ENCODE measurements at regions not wholly inside any gene's neighbourhood (a gene's known extent, or its start where the extent isn't known, plus 50 kb on each side); places are given as distances from the start of the nearest gene placed in this dataset.
"Not testable (repeated sequence)": the region's sequence is repeated elsewhere in the genome, so short reads cannot be mapped to it uniquely, and the experiment has no call there.

- H3K9me3 Mint-ChIP-seq = peaks cover 0 to 13% (median 3%) of the 10 kb centered on the region in 3 donors
- not testable (repeated sequence) for H3K4me1 Mint-ChIP-seq, H3K27ac Mint-ChIP-seq, H3K4me3 Mint-ChIP-seq, H3K36me3 Mint-ChIP-seq, H3K27me3 Mint-ChIP-seq
These were observed 585.9 kb upstream of the HS3ST5 start for GRCh38 chr6:114928731-114929130.

DNA sequence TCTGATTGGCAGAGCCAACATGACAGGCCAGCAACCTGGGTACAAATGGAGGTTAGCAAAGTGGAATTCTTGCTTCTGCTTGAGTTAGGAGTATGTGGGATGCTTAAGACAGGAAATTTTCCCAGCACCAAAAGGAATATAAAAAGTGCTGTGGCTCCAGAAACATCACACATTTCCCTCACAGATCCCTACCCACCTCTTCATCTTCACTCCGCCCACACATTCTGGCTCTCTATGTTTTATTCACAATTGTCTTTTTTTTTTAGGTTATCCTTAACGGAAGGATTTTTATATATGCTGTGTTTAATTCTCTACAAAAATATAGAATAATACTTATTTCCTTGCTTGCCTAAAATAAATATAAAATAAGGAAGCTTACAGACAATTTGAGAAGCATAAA, 563.3 kb upstream of the HS3ST5 start:
- H3K9me3 Mint-ChIP-seq = no peaks in the 10 kb centered on the region
- H3K4me1 Mint-ChIP-seq = no peaks in the 10 kb centered on the region
- H3K27ac Mint-ChIP-seq = no peak overlapping the region
- H3K36me3 Mint-ChIP-seq = no peaks in the 10 kb centered on the region
- H3K27me3 Mint-ChIP-seq = no peaks in the 10 kb centered on the region
- H3K4me3 Mint-ChIP-seq = no peak overlapping the region

GRCh38 chr6:114897536-114897935, 554.7 kb upstream of the HS3ST5 start:
- no peaks in the 10 kb centered on the region for H3K36me3 Mint-ChIP-seq
- H3K4me3 Mint-ChIP-seq = no peak overlapping the region
- H3K9me3 Mint-ChIP-seq = peaks cover 0 to 9% (median 3%) of the 10 kb centered on the region in 3 donors
- no peak overlapping the region for H3K27ac Mint-ChIP-seq
- no peaks in the 10 kb centered on the region for H3K4me1 Mint-ChIP-seq
- H3K27me3 Mint-ChIP-seq = no peaks in the 10 kb centered on the region

GRCh38 chr6:114892211-114892610, 549.4 kb upstream of the HS3ST5 start:
- Mint-ChIP-seq H3K4me1 (no peaks in the 10 kb centered on the region), H3K27me3 (no peaks in the 10 kb centered on the region), H3K4me3 (no peak overlapping the region), H3K9me3 (peaks cover 0 to 2% (median 0%) of the 10 kb centered on the region in 3 donors), H3K27ac (no peak overlapping the region), H3K36me3 (no peaks in the 10 kb centered on the region)

DNA sequence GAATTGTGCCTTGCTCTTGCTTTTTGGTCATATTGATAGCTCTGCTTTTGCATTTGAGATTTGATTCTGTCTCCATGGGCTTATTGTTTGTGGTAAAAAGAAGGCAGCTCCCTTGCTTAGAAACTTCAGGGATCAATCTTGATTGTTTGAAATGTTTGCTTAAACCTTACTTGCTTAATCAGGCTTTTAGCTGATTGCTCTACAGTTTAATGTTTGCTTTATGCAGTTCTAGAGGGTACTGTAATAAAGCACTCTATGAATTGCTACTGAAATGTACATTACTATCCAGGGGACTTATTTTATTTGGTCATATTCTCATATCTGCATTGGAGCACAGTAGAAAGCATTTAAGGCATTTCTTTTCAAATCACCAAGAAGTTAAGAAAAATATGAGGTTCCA, 545.4 kb upstream of the HS3ST5 start:
- Mint-ChIP-seq H3K4me1 (no peaks in the 10 kb centered on the region), H3K27ac (no peak overlapping the region), H3K4me3 (no peak overlapping the region), H3K9me3 (no peaks in the 10 kb centered on the region), H3K36me3 (no peaks in the 10 kb centered on the region), H3K27me3 (no peaks in the 10 kb centered on the region)

DNA sequence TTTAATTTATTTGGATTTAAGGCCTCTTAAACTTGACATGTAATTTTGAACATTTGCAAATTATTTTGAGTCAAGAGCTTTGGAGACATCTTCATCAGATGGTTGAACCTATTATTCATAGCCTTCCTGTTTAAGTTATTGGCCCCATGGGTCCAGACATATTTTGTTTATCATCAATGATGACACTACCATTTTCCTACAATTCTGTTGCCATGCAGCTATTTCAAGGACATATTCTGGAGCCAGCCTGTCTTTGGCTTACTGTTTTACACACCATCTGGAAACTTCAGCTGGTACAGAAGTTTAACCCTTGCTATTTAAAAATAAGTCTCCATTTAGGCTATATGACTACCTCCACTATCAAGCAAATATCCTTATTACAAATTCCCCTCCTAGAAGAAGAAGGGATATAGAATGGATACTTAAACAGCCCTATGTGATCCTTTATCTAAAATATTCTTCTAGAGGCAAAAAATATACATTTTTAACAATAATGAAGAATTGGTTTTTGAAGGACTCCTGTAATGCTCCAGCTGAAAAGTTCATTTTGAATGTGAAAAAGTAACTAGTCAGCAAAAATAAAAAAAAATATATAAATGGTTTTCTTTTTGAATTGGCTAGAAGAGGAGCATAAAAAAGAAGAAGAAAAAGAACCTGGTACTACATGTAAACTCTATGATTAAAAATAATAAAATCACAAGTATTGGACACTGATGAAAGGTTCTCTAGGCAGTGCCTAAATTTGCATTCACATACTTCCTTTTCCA, 544.0 kb upstream of the HS3ST5 start:
- Mint-ChIP-seq H3K9me3 (no peaks in the 10 kb centered on the region), H3K27me3 (no peaks in the 10 kb centered on the region), H3K36me3 (no peaks in the 10 kb centered on the region), H3K4me3 (no peak overlapping the region), H3K4me1 (no peaks in the 10 kb centered on the region), H3K27ac (no peak overlapping the region)

- H3K9me3 Mint-ChIP-seq = no peaks in the 10 kb centered on the region
- no peaks in the 10 kb centered on the region for H3K27me3 Mint-ChIP-seq
- no peak overlapping the region for H3K27ac Mint-ChIP-seq
- H3K36me3 Mint-ChIP-seq = no peaks in the 10 kb centered on the region
- no peak overlapping the region for H3K4me3 Mint-ChIP-seq
- no peaks in the 10 kb centered on the region for H3K4me1 Mint-ChIP-seq
These were observed 536.9 kb upstream of the HS3ST5 start for GRCh38 chr6:114879693-114880092.

DNA sequence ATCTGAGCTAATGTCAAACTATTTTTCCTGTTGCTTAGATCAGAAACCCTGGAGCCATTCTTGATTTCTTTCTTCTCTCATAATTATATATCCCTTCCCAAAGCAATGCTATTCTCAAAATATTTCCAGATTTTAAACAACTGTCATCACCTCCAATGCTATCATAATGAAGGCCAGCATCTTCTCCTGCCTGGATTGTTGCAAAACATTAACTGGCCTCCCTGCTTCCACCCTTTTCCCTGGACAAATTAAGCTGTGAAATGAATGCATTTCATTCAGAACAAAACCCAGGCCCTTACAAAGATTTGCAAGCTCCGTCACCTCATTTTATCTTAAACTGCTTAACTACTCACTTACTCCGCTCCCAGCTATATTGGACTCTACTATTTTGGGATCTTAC, 535.3 kb upstream of the HS3ST5 start:
- no peak overlapping the region for H3K27ac Mint-ChIP-seq
- H3K9me3 Mint-ChIP-seq = peaks cover 0 to 2% (median 0%) of the 10 kb centered on the region in 3 donors
- H3K36me3 Mint-ChIP-seq = no peaks in the 10 kb centered on the region
- no peak overlapping the region for H3K4me3 Mint-ChIP-seq
- H3K4me1 Mint-ChIP-seq = no peaks in the 10 kb centered on the region
- no peaks in the 10 kb centered on the region for H3K27me3 Mint-ChIP-seq

DNA sequence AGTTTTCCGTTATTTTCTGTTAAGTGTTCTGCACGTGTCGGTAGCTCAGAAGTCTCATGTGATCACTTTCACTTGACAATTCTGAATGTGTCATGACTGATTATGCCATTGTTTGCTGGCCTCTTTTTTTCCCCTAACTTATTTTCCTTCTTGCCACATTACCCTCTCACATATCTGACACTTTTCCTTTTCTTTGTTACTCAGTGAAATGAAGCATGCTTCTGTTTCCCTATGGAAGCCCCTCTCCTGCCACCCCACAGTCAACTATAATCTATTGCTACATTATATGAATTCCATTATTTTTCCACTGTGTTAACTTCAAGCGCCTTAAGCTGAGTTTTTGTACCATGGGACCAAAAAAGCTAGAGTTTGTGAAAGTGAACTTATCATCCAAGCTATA, 531.6 kb upstream of the HS3ST5 start:
- peaks cover 0 to 4% (median 0%) of the 10 kb centered on the region in 3 donors for H3K9me3 Mint-ChIP-seq
- H3K36me3 Mint-ChIP-seq = no peaks in the 10 kb centered on the region
- H3K4me1 Mint-ChIP-seq = no peaks in the 10 kb centered on the region
- no peaks in the 10 kb centered on the region for H3K27me3 Mint-ChIP-seq
- no peak overlapping the region for H3K4me3 Mint-ChIP-seq
- H3K27ac Mint-ChIP-seq = no peak overlapping the region

DNA sequence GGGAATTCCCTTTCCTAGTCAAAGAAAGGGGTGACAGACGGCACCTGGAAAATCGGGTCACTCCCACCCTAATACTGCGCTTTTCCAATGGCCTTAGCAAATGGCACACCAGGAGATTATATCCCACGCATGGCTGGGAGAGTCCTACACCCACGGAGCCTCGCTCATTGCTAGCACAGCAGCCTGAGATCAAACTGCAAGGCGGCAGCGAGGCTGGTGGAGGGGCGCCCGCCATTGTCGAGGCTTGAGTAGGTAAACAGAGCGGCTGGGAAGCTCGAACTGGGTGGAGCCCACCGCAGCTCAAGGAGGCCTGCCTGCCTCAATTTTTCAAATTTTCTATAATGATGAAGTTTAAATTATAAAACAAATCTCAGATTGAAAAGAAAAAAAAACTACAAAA, 522.7 kb upstream of the HS3ST5 start:
- H3K4me1 Mint-ChIP-seq, H3K4me3 Mint-ChIP-seq, H3K27me3 Mint-ChIP-seq, H3K36me3 Mint-ChIP-seq, H3K27ac Mint-ChIP-seq, H3K9me3 Mint-ChIP-seq: not testable (repeated sequence)

GRCh38 chr6:114863610-114864009, 520.8 kb upstream of the HS3ST5 start:
- Mint-ChIP-seq H3K36me3 (no peaks in the 10 kb centered on the region), H3K4me1 (no peaks in the 10 kb centered on the region), H3K4me3 (no peak overlapping the region), H3K9me3 (peaks cover 0 to 8% (median 0%) of the 10 kb centered on the region in 3 donors), H3K27ac (no peak overlapping the region), H3K27me3 (no peaks in the 10 kb centered on the region)

GRCh38 chr6:114862819-114863218, 520.0 kb upstream of the HS3ST5 start:
- Mint-ChIP-seq H3K9me3 (peaks cover 0 to 8% (median 0%) of the 10 kb centered on the region in 3 donors), H3K27ac (no peak overlapping the region)

DNA sequence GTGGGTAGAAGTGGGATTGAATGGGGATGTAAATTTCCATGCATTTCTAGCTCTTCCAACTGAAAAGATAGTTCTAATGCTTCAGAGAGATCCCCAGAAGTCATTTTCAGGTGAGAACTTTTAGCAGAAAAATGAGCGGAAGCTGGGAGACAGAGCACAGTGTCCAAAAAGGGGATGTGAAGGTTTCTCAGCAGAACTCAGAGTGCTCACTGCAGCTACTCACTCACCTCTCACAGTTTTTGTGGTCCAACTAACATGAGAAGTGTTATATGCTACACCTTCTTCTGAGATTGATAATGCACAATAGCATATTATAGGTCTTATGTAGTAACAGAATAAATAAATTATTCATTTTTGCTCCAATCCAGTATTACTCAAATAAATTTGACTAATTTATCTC, 519.2 kb upstream of the HS3ST5 start:
- Mint-ChIP-seq H3K4me1 (no peaks in the 10 kb centered on the region), H3K4me3 (no peak overlapping the region), H3K27ac (no peak overlapping the region), H3K9me3 (peaks cover 0 to 8% (median 0%) of the 10 kb centered on the region in 3 donors), H3K36me3 (no peaks in the 10 kb centered on the region), H3K27me3 (no peaks in the 10 kb centered on the region)

More at GRCh38 chr6:114862819-114863218, 520.0 kb upstream of the HS3ST5 start:
- Mint-ChIP-seq H3K4me3 (no peak overlapping the region), H3K27me3 (no peaks in the 10 kb centered on the region), H3K4me1 (no peaks in the 10 kb centered on the region), H3K36me3 (no peaks in the 10 kb centered on the region)

DNA sequence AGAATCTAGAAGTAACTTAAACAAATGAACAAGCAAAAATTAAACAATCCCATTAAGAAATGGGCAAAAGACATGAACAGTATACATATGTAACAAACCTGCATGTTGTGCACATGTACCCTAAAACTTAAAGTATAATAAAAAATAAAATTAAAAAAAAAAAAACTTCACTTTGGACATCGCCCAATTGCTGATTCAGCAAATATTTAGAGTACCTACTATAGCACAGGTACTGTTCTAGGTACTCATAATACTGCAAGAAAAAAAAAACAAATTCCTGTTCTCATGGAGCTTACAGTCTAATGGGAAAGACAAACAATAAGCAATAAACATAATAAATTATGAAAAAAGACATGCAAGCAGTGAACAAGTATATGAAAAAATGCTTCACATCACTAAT, 501.5 kb upstream of the HS3ST5 start:
- no peaks in the 10 kb centered on the region for H3K36me3 Mint-ChIP-seq
- H3K9me3 Mint-ChIP-seq = peaks cover 5 to 21% (median 6%) of the 10 kb centered on the region in 3 donors
- no peak overlapping the region for H3K27ac Mint-ChIP-seq
- H3K4me1 Mint-ChIP-seq = no peaks in the 10 kb centered on the region
- H3K27me3 Mint-ChIP-seq = no peaks in the 10 kb centered on the region
- H3K4me3 Mint-ChIP-seq = no peak overlapping the region

GRCh38 chr6:114839019-114839418, 496.2 kb upstream of the HS3ST5 start:
- Mint-ChIP-seq H3K36me3 (no peaks in the 10 kb centered on the region), H3K4me1 (no peaks in the 10 kb centered on the region), H3K4me3 (no peak overlapping the region), H3K9me3 (peaks cover 2 to 10% (median 4%) of the 10 kb centered on the region in 3 donors), H3K27ac (no peak overlapping the region), H3K27me3 (no peaks in the 10 kb centered on the region)

DNA sequence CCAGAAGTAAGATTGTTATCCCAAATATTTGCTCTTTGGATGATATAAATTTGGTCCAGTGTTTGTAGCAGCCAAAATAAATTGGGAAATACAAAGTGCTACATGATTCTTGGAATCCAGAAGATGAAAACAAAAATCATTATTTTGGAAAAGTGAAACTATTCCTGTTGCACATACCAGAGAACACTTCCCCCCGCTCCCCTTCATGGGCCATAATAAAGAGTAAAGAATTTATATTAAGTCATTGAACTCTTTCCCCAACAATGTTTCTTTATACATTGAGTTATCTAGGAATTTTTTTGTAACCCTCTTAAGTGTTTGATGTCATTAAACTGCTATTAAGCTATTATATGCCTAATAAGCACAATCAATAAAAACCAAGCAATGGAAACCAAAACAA, 490.4 kb upstream of the HS3ST5 start:
- Mint-ChIP-seq H3K27ac (no peak overlapping the region), H3K4me3 (no peak overlapping the region), H3K27me3 (no peaks in the 10 kb centered on the region), H3K4me1 (no peaks in the 10 kb centered on the region), H3K9me3 (peaks cover 0 to 2% (median 0%) of the 10 kb centered on the region in 3 donors), H3K36me3 (no peaks in the 10 kb centered on the region)

Data from IgD-negative memory B cell (primary cell).